ENCODE measurements at regions not wholly inside any gene's neighbourhood (a gene's known extent, or its start where the extent isn't known, plus 50 kb on each side); places are given as distances from the start of the nearest gene placed in this dataset.

DNA sequence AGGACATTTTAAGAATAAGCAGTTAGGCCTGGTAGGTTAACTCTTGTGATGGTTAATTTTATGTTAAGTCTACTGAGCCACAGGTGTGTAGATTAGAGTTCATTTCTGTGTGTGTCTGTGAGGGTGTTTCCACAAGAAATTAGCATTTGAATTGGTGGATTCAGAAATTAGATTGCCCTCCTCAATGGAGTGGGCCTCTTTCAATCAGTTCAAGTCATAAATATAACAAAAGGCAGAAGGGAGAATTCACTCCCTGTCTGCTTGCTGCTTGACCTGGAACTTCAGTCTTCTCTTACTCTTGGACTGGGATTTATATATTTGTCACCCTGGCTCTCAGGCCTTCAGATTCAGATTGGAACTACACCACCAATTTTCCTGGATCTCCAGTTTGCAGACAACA lies 55.3 kb upstream of the POM121L12 start:
- no peak overlapping the region for H3K4me3 ChIP-seq (ENCODE audit: low read depth, low read length)
- no peak for TF ChIP-seq CTCF (IDR thresholded peaks at IDR 0.05; ENCODE audit: low read depth, low read length, missing control alignments)
- DNase-seq (ENCODE audit: low read depth): no peak

- no peak overlapping the region for H3K4me3 ChIP-seq (ENCODE audit: low read depth, low read length)
- DNase-seq (ENCODE audit: low read depth): no peak
- no peak for TF ChIP-seq CTCF (IDR thresholded peaks at IDR 0.05; ENCODE audit: low read depth, low read length, missing control alignments)
Observed at GRCh38 chr7:52973126-52973525, 62.3 kb upstream of the POM121L12 start.

GRCh38 chr7:52962402-52963076 lies 72.9 kb upstream of the POM121L12 start:
- no peak for DNase-seq (ENCODE audit: low read depth)
- no peak overlapping the region for H3K4me3 ChIP-seq (ENCODE audit: low read depth, low read length)
- no peak for TF ChIP-seq CTCF (IDR thresholded peaks at IDR 0.05; ENCODE audit: low read depth, low read length, missing control alignments)

- H3K4me3 ChIP-seq (ENCODE audit: low read depth, low read length): no peak overlapping the region
- no peak for DNase-seq (ENCODE audit: low read depth)
- no peak for TF ChIP-seq CTCF (IDR thresholded peaks at IDR 0.05; ENCODE audit: low read depth, low read length, missing control alignments)
Observed at GRCh38 chr7:52961084-52961483, 74.3 kb upstream of the POM121L12 start.

DNA sequence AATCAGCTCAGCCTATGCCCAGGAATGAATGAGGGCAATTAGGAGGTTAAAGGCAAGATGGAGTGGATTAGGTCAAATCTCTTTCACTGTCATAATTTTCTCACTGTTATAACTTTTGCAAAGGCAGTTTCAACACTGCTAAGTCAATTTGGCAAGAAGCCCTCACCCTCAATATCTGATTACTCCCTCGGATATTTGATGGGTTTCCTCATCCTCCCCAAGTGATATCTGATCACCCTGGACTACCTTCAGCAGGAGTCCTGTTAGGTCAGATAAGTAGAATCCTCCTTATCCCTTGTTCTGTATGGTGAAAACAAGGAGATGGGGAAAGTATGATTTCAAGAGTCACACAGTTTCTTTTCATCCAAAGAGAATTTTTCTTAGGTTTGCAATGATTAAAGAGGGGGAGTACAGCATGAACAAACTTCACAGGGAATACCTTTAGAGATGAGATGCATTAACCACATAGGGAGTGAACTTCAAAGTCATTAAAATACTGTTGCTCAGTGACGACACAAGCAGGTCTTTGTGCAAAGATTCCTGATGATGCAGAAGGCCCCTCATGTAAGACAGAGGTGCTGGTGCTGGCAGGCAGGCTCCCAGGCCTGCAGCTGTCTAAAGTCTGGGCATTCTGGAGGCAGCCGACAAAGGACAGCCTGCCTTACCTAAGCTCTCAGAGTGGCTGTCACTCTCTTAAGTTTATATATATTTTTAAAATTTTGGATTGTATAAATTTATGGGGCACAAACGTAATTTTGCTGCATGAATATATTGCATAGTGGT lies 75.4 kb upstream of the POM121L12 start:
- H3K4me3 ChIP-seq (ENCODE audit: low read depth, low read length): no peak overlapping the region
- no peak for TF ChIP-seq CTCF (IDR thresholded peaks at IDR 0.05; ENCODE audit: low read depth, low read length, missing control alignments)
- no peak for DNase-seq (ENCODE audit: low read depth)

- TF ChIP-seq CTCF (IDR thresholded peaks at IDR 0.05; ENCODE audit: low read depth, low read length, missing control alignments): no peak
- no peak for DNase-seq (ENCODE audit: low read depth)
- no peak overlapping the region for H3K4me3 ChIP-seq (ENCODE audit: low read depth, low read length)
Observed at GRCh38 chr7:52959336-52959735, 76.1 kb upstream of the POM121L12 start.
